ENCODE measurements at regions not wholly inside any gene's neighbourhood (a gene's known extent, or its start where the extent isn't known, plus 50 kb on each side); places are given as distances from the start of the nearest gene placed in this dataset.

GRCh38 chr5:124587280-124587679 lies 159.2 kb downstream of the ZNF608 start:
- no peak for DNase-seq (ENCODE audit: low read depth in 2 of 2)

- peak in 1 of 2 donors; percentile 62 for DNase-seq (ENCODE audit: low read depth in 2 of 2)
Observed at GRCh38 chr5:124584991-124585715, 161.3 kb downstream of the ZNF608 start.

GRCh38 chr5:124583469-124584350 lies 162.7 kb downstream of the ZNF608 start:
- peak in 1 of 2 donors; percentile 73 for DNase-seq (ENCODE audit: low read depth in 2 of 2)

- DNase-seq (ENCODE audit: low read depth in 2 of 2): no peak
Observed at GRCh38 chr5:124582561-124582840, 163.9 kb downstream of the ZNF608 start.

GRCh38 chr5:124581738-124582560 lies 164.5 kb downstream of the ZNF608 start:
- DNase-seq (ENCODE audit: low read depth in 2 of 2): no peak

- DNase-seq (ENCODE audit: low read depth in 2 of 2): peak in 1 of 2 donors; percentile 60
Observed at GRCh38 chr5:124580925-124581737, 165.3 kb downstream of the ZNF608 start.

GRCh38 chr5:124580512-124580911 lies 165.9 kb downstream of the ZNF608 start:
- no peak for DNase-seq (ENCODE audit: low read depth in 2 of 2)

- DNase-seq (ENCODE audit: low read depth in 2 of 2): no peak
Observed at GRCh38 chr5:124576848-124577409, 169.5 kb downstream of the ZNF608 start.

GRCh38 chr5:124575725-124576124 lies 170.7 kb downstream of the ZNF608 start:
- DNase-seq (ENCODE audit: low read depth in 2 of 2): no peak

- no peak for DNase-seq (ENCODE audit: low read depth in 2 of 2)
Observed at GRCh38 chr5:124574521-124575436, 171.7 kb downstream of the ZNF608 start.

- DNase-seq (ENCODE audit: low read depth in 2 of 2): no peak
Observed at GRCh38 chr5:124572971-124573370, 173.5 kb downstream of the ZNF608 start.

- no peak for DNase-seq (ENCODE audit: low read depth in 2 of 2)
Observed at GRCh38 chr5:124570285-124571035, 176.0 kb downstream of the ZNF608 start.

GRCh38 chr5:124566875-124567450 lies 179.5 kb downstream of the ZNF608 start:
- DNase-seq (ENCODE audit: low read depth in 2 of 2): no peak

GRCh38 chr5:124561451-124561850 lies 185.0 kb downstream of the ZNF608 start:
- no peak for DNase-seq (ENCODE audit: low read depth in 2 of 2)

GRCh38 chr5:124560370-124560769 lies 186.1 kb downstream of the ZNF608 start:
- no peak for DNase-seq (ENCODE audit: low read depth in 2 of 2)

GRCh38 chr5:124557761-124558160 lies 188.7 kb downstream of the ZNF608 start:
- no peak for DNase-seq (ENCODE audit: low read depth in 2 of 2)

- no peak for DNase-seq (ENCODE audit: low read depth in 2 of 2)
Observed at GRCh38 chr5:124554746-124555578, 191.5 kb downstream of the ZNF608 start.

GRCh38 chr5:124553911-124554310 lies 192.5 kb downstream of the ZNF608 start:
- no peak for DNase-seq (ENCODE audit: low read depth in 2 of 2)

Data from lung microvascular endothelial cell (primary cell).